GM23338 (cell line): ENCODE measurements at regions not wholly inside any gene's neighbourhood (a gene's known extent, or its start where the extent isn't known, plus 50 kb on each side); places are given as distances from the start of the nearest gene placed in this dataset.

ENCODE experiments used
- ATAC-seq: fragments of 200-7000 bp; cut with Tn5 transposase; 3 replicates; pipeline ENCODE4 v1.9.1; 2020
- DNase-seq: peaks from one replicate; pipeline ENCODE4 v3.0.0-alpha.2; 2015; ENCODE audit warnings: low spot score
- H2AFZ ChIP-seq: fragments of 200-600 bp; sonication (generic); 2 replicates; pipeline ENCODE4 v1.8.0; 2016; ENCODE audit warnings: antibody characterized with exemption, mild to moderate bottlenecking, moderate library complexity
- H3F3A ChIP-seq: fragments of 200-600 bp; sonication (generic); replicated peaks from 2 replicates; pipeline ENCODE4 v1.8.0; 2017; ENCODE audit warnings: antibody characterized with exemption, mixed run types, low read depth
- H3K27ac ChIP-seq: fragments of 200-600 bp; sonication (generic); 2 replicates; pipeline ENCODE4 v1.6.1; 2016; ENCODE audit warnings: low read depth
- H3K27me3 ChIP-seq: fragments of 200-600 bp; sonication (generic); 2 replicates; pipeline ENCODE4 v1.8.0; 2016; ENCODE audit warnings: mild to moderate bottlenecking, mixed run types, moderate library complexity; ENCODE audit not compliant: insufficient read depth
- H3K36me3 ChIP-seq: fragments of 200-600 bp; sonication (generic); 2 replicates; pipeline ENCODE4 v1.8.0; 2016; ENCODE audit warnings: mild to moderate bottlenecking; ENCODE audit not compliant: insufficient read depth
- H3K4me1 ChIP-seq: fragments of 200-600 bp; sonication (generic); 2 replicates; pipeline ENCODE4 v1.8.0; 2016; ENCODE audit warnings: mild to moderate bottlenecking, moderate library complexity; ENCODE audit not compliant: insufficient read depth
- H3K4me2 ChIP-seq: fragments of 200-600 bp; sonication (generic); 2 replicates; pipeline ENCODE4 v1.7.1; 2017; ENCODE audit warnings: mixed run types
- H3K4me3 ChIP-seq: fragments of 200-600 bp; sonication (generic); 2 replicates; pipeline ENCODE4 v1.6.1; 2016; ENCODE audit warnings: mixed run types
- H3K79me2 ChIP-seq: fragments of 200-600 bp; sonication (generic); replicated peaks from 2 replicates; pipeline ENCODE4 v1.8.0; 2017; ENCODE audit warnings: mild to moderate bottlenecking; ENCODE audit not compliant: insufficient read depth
- H3K9me2 ChIP-seq: fragments of 200-600 bp; sonication (generic); 2 replicates; pipeline ENCODE4 v1.8.0; 2017; ENCODE audit not compliant: insufficient read depth
- H4K20me1 ChIP-seq: fragments of 200-600 bp; sonication (generic); replicated peaks from 2 replicates; pipeline ENCODE4 v1.8.0; 2017; ENCODE audit warnings: mild to moderate bottlenecking; ENCODE audit not compliant: insufficient read depth
- H3K27ac Mint-ChIP-seq: 2 replicates; pipeline ENCODE4 v1.8.0; 2020; ENCODE audit warnings: inconsistent platforms, mild to moderate bottlenecking, moderate library complexity, mixed read lengths
- H3K27me3 Mint-ChIP-seq: 3 replicates; pipeline ENCODE4 v1.8.0; 2022; ENCODE audit warnings: low read depth, mild to moderate bottlenecking, moderate library complexity, mixed read lengths, inconsistent platforms; ENCODE audit not compliant: insufficient read depth, poor library complexity
- H3K36me3 Mint-ChIP-seq: 3 replicates; pipeline ENCODE4 v1.8.0; 2021; ENCODE audit warnings: low read depth, mild to moderate bottlenecking, inconsistent platforms, moderate library complexity, mixed read lengths
- H3K4me1 Mint-ChIP-seq: 3 replicates; pipeline ENCODE4 v1.8.0; 2020; ENCODE audit warnings: mild to moderate bottlenecking, inconsistent platforms, mixed read lengths
- H3K4me3 Mint-ChIP-seq: 3 replicates; pipeline ENCODE4 v1.8.0; 2021; ENCODE audit warnings: moderate library complexity, mild to moderate bottlenecking, inconsistent platforms, mixed read lengths
- H3K9me3 Mint-ChIP-seq: 3 replicates; pipeline ENCODE4 v1.8.0; 2020; ENCODE audit warnings: moderate library complexity, mild to moderate bottlenecking, inconsistent platforms, mixed read lengths
- ETS1 ChIP-seq: IDR thresholded peaks from 2 replicates; pipeline ENCODE4 v1.6.1; 2016; ENCODE audit warnings: antibody characterized with exemption
- EZH2 ChIP-seq: fragments of 200-600 bp; sonication (generic); IDR thresholded peaks from one replicate; pipeline ENCODE4 v1.8.0; 2017; ENCODE audit warnings: antibody characterized with exemption, mild to moderate bottlenecking, low read depth; ENCODE audit not compliant: unreplicated experiment
- JUNB ChIP-seq: IDR thresholded peaks from one replicate; pipeline ENCODE4 v1.6.1; 2016; ENCODE audit warnings: antibody characterized with exemption; ENCODE audit not compliant: unreplicated experiment
- NANOG ChIP-seq: IDR thresholded peaks from 2 replicates; pipeline ENCODE4 v1.6.1; 2016; ENCODE audit warnings: antibody characterized with exemption, borderline replicate concordance
- STAT1 ChIP-seq: IDR thresholded peaks from one replicate; pipeline ENCODE4 v1.6.1; 2016; ENCODE audit warnings: antibody characterized with exemption; ENCODE audit not compliant: unreplicated experiment
- ZNF114 ChIP-seq: fragments of 250-450 bp; sonication (Bioruptor Pico); IDR thresholded peaks from 2 replicates; pipeline ENCODE4 v1.5.0; 2020; ENCODE audit warnings: mild to moderate bottlenecking, moderate library complexity
- ZNF331 ChIP-seq: fragments of 250-450 bp; sonication (Bioruptor Pico); IDR thresholded peaks from 2 replicates; pipeline ENCODE4 v1.5.0; 2020; ENCODE audit warnings: low read depth, mild to moderate bottlenecking, moderate library complexity
- TF ChIP-seq, protein P1 (sequence below): fragments of 250-450 bp; sonication (Bioruptor Pico); IDR thresholded peaks from 2 replicates; pipeline ENCODE4 v1.5.0; 2020; ENCODE audit warnings: mild to moderate bottlenecking, moderate library complexity

DNA sequence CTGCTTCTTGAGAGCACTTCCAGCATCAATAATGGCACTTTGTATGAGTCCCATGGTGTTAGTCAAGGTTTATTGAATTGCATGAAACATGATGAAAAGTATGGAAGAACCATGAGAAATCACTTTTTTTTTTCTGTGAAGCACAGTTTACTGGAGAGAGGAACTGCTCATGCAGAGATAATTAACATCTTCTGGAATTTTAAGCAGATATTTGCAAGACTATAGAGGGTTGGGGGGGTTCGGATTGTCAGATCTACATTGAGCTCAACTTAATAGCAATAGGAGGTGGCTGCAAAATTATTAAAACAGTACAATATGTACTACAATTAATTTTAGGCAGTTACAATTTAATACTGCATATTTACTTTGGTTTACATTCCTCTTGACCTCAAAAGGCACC is 204.4 kb upstream of the CDH10 start:
- H3K9me2 ChIP-seq = peaks cover 5% of the 10 kb centered on the region; the same call in 1 of the 2 replicates
- H3F3A ChIP-seq = no peaks in the 10 kb centered on the region
- no peak for TF ChIP-seq EZH2
- TF ChIP-seq ZNF114 = no peak
- TF ChIP-seq, protein P1, sequence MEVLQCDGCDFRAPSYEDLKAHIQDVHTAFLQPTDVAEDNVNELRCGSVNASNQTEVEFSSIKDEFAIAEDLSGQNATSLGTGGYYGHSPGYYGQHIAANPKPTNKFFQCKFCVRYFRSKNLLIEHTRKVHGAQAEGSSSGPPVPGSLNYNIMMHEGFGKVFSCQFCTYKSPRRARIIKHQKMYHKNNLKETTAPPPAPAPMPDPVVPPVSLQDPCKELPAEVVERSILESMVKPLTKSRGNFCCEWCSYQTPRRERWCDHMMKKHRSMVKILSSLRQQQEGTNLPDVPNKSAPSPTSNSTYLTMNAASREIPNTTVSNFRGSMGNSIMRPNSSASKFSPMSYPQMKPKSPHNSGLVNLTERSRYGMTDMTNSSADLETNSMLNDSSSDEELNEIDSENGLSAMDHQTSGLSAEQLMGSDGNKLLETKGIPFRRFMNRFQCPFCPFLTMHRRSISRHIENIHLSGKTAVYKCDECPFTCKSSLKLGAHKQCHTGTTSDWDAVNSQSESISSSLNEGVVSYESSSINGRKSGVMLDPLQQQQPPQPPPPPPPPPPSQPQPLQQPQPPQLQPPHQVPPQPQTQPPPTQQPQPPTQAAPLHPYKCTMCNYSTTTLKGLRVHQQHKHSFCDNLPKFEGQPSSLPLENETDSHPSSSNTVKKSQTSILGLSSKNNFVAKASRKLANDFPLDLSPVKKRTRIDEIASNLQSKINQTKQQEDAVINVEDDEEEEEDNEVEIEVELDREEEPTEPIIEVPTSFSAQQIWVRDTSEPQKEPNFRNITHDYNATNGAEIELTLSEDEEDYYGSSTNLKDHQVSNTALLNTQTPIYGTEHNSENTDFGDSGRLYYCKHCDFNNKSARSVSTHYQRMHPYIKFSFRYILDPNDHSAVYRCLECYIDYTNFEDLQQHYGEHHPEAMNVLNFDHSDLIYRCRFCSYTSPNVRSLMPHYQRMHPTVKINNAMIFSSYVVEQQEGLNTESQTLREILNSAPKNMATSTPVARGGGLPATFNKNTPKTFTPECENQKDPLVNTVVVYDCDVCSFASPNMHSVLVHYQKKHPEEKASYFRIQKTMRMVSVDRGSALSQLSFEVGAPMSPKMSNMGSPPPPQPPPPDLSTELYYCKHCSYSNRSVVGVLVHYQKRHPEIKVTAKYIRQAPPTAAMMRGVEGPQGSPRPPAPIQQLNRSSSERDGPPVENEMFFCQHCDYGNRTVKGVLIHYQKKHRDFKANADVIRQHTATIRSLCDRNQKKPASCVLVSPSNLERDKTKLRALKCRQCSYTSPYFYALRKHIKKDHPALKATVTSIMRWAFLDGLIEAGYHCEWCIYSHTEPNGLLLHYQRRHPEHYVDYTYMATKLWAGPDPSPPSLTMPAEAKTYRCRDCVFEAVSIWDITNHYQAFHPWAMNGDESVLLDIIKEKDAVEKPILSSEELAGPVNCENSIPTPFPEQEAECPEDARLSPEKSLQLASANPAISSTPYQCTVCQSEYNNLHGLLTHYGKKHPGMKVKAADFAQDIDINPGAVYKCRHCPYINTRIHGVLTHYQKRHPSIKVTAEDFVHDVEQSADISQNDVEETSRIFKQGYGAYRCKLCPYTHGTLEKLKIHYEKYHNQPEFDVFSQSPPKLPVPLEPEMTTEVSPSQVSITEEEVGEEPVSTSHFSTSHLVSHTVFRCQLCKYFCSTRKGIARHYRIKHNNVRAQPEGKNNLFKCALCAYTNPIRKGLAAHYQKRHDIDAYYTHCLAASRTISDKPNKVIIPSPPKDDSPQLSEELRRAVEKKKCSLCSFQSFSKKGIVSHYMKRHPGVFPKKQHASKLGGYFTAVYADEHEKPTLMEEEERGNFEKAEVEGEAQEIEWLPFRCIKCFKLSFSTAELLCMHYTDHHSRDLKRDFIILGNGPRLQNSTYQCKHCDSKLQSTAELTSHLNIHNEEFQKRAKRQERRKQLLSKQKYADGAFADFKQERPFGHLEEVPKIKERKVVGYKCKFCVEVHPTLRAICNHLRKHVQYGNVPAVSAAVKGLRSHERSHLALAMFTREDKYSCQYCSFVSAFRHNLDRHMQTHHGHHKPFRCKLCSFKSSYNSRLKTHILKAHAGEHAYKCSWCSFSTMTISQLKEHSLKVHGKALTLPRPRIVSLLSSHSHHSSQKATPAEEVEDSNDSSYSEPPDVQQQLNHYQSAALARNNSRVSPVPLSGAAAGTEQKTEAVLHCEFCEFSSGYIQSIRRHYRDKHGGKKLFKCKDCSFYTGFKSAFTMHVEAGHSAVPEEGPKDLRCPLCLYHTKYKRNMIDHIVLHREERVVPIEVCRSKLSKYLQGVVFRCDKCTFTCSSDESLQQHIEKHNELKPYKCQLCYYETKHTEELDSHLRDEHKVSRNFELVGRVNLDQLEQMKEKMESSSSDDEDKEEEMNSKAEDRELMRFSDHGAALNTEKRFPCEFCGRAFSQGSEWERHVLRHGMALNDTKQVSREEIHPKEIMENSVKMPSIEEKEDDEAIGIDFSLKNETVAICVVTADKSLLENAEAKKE (CRISPR knock-in tag) = no peak
- TF ChIP-seq STAT1 = no peak
- no peak for TF ChIP-seq JUNB
- TF ChIP-seq NANOG = peak; percentile 26; the same call in 1 of the 2 replicates
- no peak for TF ChIP-seq ETS1
- TF ChIP-seq ZNF331 (CRISPR knock-in tag) = no peak
- no peaks in the 10 kb centered on the region for H3K27me3 ChIP-seq
- H3K4me3 ChIP-seq = no peak overlapping the region
- no peaks in the 10 kb centered on the region for H3K79me2 ChIP-seq
- H3K4me1 ChIP-seq = peaks cover 17% of the 10 kb centered on the region
- H2AFZ ChIP-seq = no peak overlapping the region
- H4K20me1 ChIP-seq = no peaks in the 10 kb centered on the region
- peaks cover 5% of the 10 kb centered on the region for H3K27me3 Mint-ChIP-seq
- H3K36me3 ChIP-seq = no peaks in the 10 kb centered on the region
- peak; percentile 17 for DNase-seq
- H3K27ac Mint-ChIP-seq = no peak overlapping the region; the same call in 1 of the 2 replicates
- peak; percentile 25; the same call in 1 of the 3 replicates for ATAC-seq
- H3K27ac ChIP-seq = no peak overlapping the region
- H3K4me1 Mint-ChIP-seq = peaks cover 15% of the 10 kb centered on the region
- no peaks in the 10 kb centered on the region; the same call in 2 of the 3 replicates for H3K9me3 Mint-ChIP-seq
- H3K4me3 Mint-ChIP-seq = no peak overlapping the region; the same call in 2 of the 3 replicates
- peak overlapping the region; percentile 37; the same call in 1 of the 2 replicates for H3K4me2 ChIP-seq
- no peaks in the 10 kb centered on the region for H3K36me3 Mint-ChIP-seq
